OCI-LY3 (cell line): ENCODE measurements at regions not wholly inside any gene's neighbourhood (a gene's known extent, or its start where the extent isn't known, plus 50 kb on each side); places are given as distances from the start of the nearest gene placed in this dataset.

Experiments
- H2AFZ ChIP-seq: fragments of 200-600, 300-600 bp; shearing (Covaris generic); 2 replicates; pipeline ENCODE4 v1.6.0; 2014; ENCODE audit warnings: antibody characterized with exemption, low read depth, low read length
- H3K27ac ChIP-seq: fragments of 200-600, 300-600 bp; sonication (generic); 2 replicates; pipeline ENCODE4 v1.5.1; 2014; ENCODE audit warnings: mild to moderate bottlenecking, low read length, moderate library complexity, mixed read lengths
- H3K27me3 ChIP-seq: fragments of 200-600, 300-600 bp; sonication (generic); 2 replicates; pipeline ENCODE4 v1.6.1; 2014; ENCODE audit warnings: low read depth, low read length, mixed read lengths
- H3K36me3 ChIP-seq: fragments of 200-600, 300-600 bp; sonication (generic); replicated peaks from 2 replicates; pipeline ENCODE3; 2014; ENCODE audit warnings: low read depth, low read length, mixed read lengths
- H3K4me1 ChIP-seq: fragments of 300-600, 200-600 bp; sonication (generic); 2 replicates; pipeline ENCODE4 v1.6.1; 2014; ENCODE audit warnings: low read length, mixed read lengths
- H3K4me2 ChIP-seq: fragments of 200-600, 300-600 bp; sonication (generic); 2 replicates; pipeline ENCODE4 v1.6.1; 2014; ENCODE audit warnings: low read length, mixed read lengths
- H3K4me3 ChIP-seq: fragments of 300-600, 200-600 bp; sonication (generic); 2 replicates; pipeline ENCODE4 v1.5.1; 2014; ENCODE audit warnings: antibody characterized with exemption, mild to moderate bottlenecking, low read length, moderate library complexity
- H3K79me2 ChIP-seq: fragments of 300-600, 200-600 bp; shearing (Covaris generic); 2 replicates; pipeline ENCODE4 v1.6.1; 2014; ENCODE audit warnings: mild to moderate bottlenecking, low read length, mixed read lengths
- H3K9ac ChIP-seq: fragments of 300-600, 200-600 bp; shearing (Covaris generic); 2 replicates; pipeline ENCODE4 v1.6.0; 2014; ENCODE audit warnings: mild to moderate bottlenecking, low read length, moderate library complexity
- H3K9me3 ChIP-seq: fragments of 200-600, 300-600 bp; shearing (Covaris generic); 2 replicates; pipeline ENCODE4 v1.6.1; 2014; ENCODE audit warnings: low read length, mixed read lengths; ENCODE audit not compliant: insufficient read depth
- H4K20me1 ChIP-seq: fragments of 200-600, 300-600 bp; sonication (generic); 2 replicates; pipeline ENCODE4 v1.6.1; 2016; ENCODE audit warnings: low read length, mixed read lengths; ENCODE audit not compliant: insufficient read depth
- EZH2phosphoT487 ChIP-seq: fragments of 200-600 bp; shearing (Covaris generic); IDR thresholded peaks from 2 replicates; pipeline ENCODE4 v1.6.1; 2018; ENCODE audit warnings: antibody characterized with exemption, mixed run types, low read depth
- TF ChIP-seq, protein P1 (sequence below): fragments of 200-600, 300-600 bp; sonication (generic); IDR thresholded peaks from 2 replicates; pipeline ENCODE4 v1.5.1; 2014; ENCODE audit warnings: antibody characterized with exemption, low read length, low read depth

- Histone ChIP-seq H4K20me1 (no peaks in the 10 kb centered on the region), H3K9ac (no peak overlapping the region), H2AFZ (no peak overlapping the region), H3K4me1 (no peaks in the 10 kb centered on the region), H3K9me3 (no peaks in the 10 kb centered on the region), H3K27me3 (no peaks in the 10 kb centered on the region), H3K27ac (no peak overlapping the region), H3K36me3 (no peaks in the 10 kb centered on the region), H3K4me3 (no peak overlapping the region), H3K4me2 (no peak overlapping the region), H3K79me2 (no peaks in the 10 kb centered on the region)
- TF ChIP-seq, protein P1, sequence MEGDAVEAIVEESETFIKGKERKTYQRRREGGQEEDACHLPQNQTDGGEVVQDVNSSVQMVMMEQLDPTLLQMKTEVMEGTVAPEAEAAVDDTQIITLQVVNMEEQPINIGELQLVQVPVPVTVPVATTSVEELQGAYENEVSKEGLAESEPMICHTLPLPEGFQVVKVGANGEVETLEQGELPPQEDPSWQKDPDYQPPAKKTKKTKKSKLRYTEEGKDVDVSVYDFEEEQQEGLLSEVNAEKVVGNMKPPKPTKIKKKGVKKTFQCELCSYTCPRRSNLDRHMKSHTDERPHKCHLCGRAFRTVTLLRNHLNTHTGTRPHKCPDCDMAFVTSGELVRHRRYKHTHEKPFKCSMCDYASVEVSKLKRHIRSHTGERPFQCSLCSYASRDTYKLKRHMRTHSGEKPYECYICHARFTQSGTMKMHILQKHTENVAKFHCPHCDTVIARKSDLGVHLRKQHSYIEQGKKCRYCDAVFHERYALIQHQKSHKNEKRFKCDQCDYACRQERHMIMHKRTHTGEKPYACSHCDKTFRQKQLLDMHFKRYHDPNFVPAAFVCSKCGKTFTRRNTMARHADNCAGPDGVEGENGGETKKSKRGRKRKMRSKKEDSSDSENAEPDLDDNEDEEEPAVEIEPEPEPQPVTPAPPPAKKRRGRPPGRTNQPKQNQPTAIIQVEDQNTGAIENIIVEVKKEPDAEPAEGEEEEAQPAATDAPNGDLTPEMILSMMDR, result no peak
- TF ChIP-seq EZH2phosphoT487, result no peak
Measured at GRCh38 chr10:4494551-4494950, 331.5 kb upstream of the AKR1E2 start.

GRCh38 chr10:4492202-4492601 lies 333.8 kb upstream of the AKR1E2 start:
- no peak overlapping the region for H3K4me2 ChIP-seq
- no peaks in the 10 kb centered on the region for H3K79me2 ChIP-seq
- no peak overlapping the region for H3K27ac ChIP-seq
- H3K27me3 ChIP-seq, result no peaks in the 10 kb centered on the region
- no peaks in the 10 kb centered on the region for H3K4me1 ChIP-seq
- no peak overlapping the region for H3K4me3 ChIP-seq
- no peak overlapping the region for H2AFZ ChIP-seq
- TF ChIP-seq, protein P1, result no peak
- no peak for TF ChIP-seq EZH2phosphoT487
- no peak overlapping the region for H3K9ac ChIP-seq
- no peaks in the 10 kb centered on the region for H4K20me1 ChIP-seq
- no peaks in the 10 kb centered on the region for H3K36me3 ChIP-seq
- H3K9me3 ChIP-seq, result no peaks in the 10 kb centered on the region

- Histone ChIP-seq H3K4me2 (no peak overlapping the region), H3K9me3 (no peaks in the 10 kb centered on the region), H3K27ac (no peak overlapping the region), H3K4me3 (no peak overlapping the region), H3K36me3 (no peaks in the 10 kb centered on the region), H3K79me2 (no peaks in the 10 kb centered on the region), H3K9ac (no peak overlapping the region), H4K20me1 (no peaks in the 10 kb centered on the region), H2AFZ (no peak overlapping the region), H3K27me3 (no peaks in the 10 kb centered on the region), H3K4me1 (no peaks in the 10 kb centered on the region)
- no peak for TF ChIP-seq EZH2phosphoT487
- TF ChIP-seq, protein P1, result no peak
Measured at GRCh38 chr10:4488904-4489303, 337.1 kb upstream of the AKR1E2 start.

DNA sequence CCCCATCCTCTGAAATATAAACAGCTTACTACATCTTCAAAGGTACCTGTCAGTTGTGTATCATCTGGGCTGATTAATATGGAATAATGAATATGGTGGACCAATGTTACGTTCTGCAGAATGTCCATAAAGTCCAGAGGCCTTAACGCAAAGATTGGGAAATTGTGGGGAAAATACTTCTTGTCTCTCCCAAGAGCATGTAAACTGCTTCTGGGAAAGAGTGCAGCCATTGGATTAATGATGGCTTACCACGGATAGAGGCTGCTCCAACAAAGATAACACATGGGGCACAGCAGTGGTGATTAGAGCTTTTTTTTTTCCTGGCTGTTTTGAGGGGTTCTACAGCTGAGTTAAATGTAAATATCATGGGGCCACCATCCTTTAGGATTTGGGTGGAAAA lies 340.4 kb upstream of the AKR1E2 start:
- Histone ChIP-seq H3K79me2 (no peaks in the 10 kb centered on the region), H3K27me3 (no peaks in the 10 kb centered on the region), H4K20me1 (no peaks in the 10 kb centered on the region), H3K9ac (no peak overlapping the region), H3K4me2 (no peak overlapping the region), H3K27ac (no peak overlapping the region), H3K36me3 (no peaks in the 10 kb centered on the region), H3K4me3 (no peak overlapping the region), H3K4me1 (no peaks in the 10 kb centered on the region), H2AFZ (no peak overlapping the region), H3K9me3 (no peaks in the 10 kb centered on the region)
- TF ChIP-seq EZH2phosphoT487, result no peak
- TF ChIP-seq, protein P1, result no peak
